Right atrium auricular region (tissue), 2 donors: ENCODE measurements at regions not wholly inside any gene's neighbourhood (a gene's known extent, or its start where the extent isn't known, plus 50 kb on each side); places are given as distances from the start of the nearest gene placed in this dataset.

ENCODE experiments used
- DNase-seq: peaks from one replicate; pipeline ENCODE4 v3.0.0-alpha.2; 2019; ENCODE audit warnings: low spot score
- H3K27ac ChIP-seq, 2 donors: fragments of 200-600 bp; sonication (generic); 1 replicate in 1 of 2; 2 replicates in 1 of 2; pipeline ENCODE4 v1.5.1; 2016 to 2019
- H3K27me3 ChIP-seq, 2 donors: fragments of 200-600 bp; sonication (generic); one replicate each; pipeline versions ENCODE4 v1.5.1 to v1.6.0; 2017 to 2019
- H3K36me3 ChIP-seq: fragments of 200-600 bp; sonication (generic); one replicate; pipeline ENCODE4 v1.5.1; 2016
- H3K4me1 ChIP-seq, 2 donors: fragments of 200-600 bp; sonication (generic); one replicate each; pipeline versions ENCODE4 v1.5.1 to v1.6.0; 2017 to 2019
- H3K4me3 ChIP-seq, 2 donors: fragments of 200-600 bp; sonication (generic); 1 replicate in 1 of 2; 2 replicates in 1 of 2; pipeline ENCODE4 v1.5.1; 2017 to 2019; ENCODE audit warnings: mild to moderate bottlenecking in 1 of 2, moderate library complexity in 1 of 2
- H3K9me3 ChIP-seq, 2 donors: fragments of 200-600 bp; sonication (generic); one replicate each; pipeline ENCODE4 v1.5.1; 2019
- CTCF ChIP-seq, 2 donors: fragments of 200-600 bp; sonication (generic); IDR thresholded peaks; one replicate each; pipeline ENCODE4 v1.5.1; 2019; ENCODE audit warnings: antibody characterized with exemption in 2 of 2

- no peak overlapping the region for H3K4me3 ChIP-seq
- DNase-seq, result no peak
- H3K36me3 ChIP-seq, result no peaks in the 10 kb centered on the region
- no peaks in the 10 kb centered on the region for H3K27me3 ChIP-seq
- H3K4me1 ChIP-seq, result peaks cover 0 to 53% of the 10 kb centered on the region in 2 donors
- H3K9me3 ChIP-seq, result no peaks in the 10 kb centered on the region
- no peak for TF ChIP-seq CTCF (IDR thresholded peaks at IDR 0.05)
- H3K27ac ChIP-seq, result no peak overlapping the region
Observed at GRCh38 chr2:37869771-37870170, 55.3 kb upstream of the RMDN2 start.

GRCh38 chr2:37870829-37871228 is 54.3 kb upstream of the RMDN2 start:
- Histone ChIP-seq H3K27me3 (no peaks in the 10 kb centered on the region), H3K4me3 (no peak overlapping the region), H3K36me3 (no peaks in the 10 kb centered on the region), H3K27ac (no peak overlapping the region), H3K9me3 (no peaks in the 10 kb centered on the region), H3K4me1 (peaks cover 0 to 57% of the 10 kb centered on the region in 2 donors)
- DNase-seq, result no peak
- no peak for TF ChIP-seq CTCF (IDR thresholded peaks at IDR 0.05)

GRCh38 chr2:37871456-37872191 is 53.5 kb upstream of the RMDN2 start:
- peak overlapping the region in 1 of 2 donors; percentile 63 for H3K27ac ChIP-seq
- H3K4me3 ChIP-seq, result no peak overlapping the region
- H3K9me3 ChIP-seq, result no peaks in the 10 kb centered on the region
- H3K27me3 ChIP-seq, result no peaks in the 10 kb centered on the region
- H3K4me1 ChIP-seq, result peaks cover 0 to 56% of the 10 kb centered on the region in 2 donors
- no peak for DNase-seq
- H3K36me3 ChIP-seq, result no peaks in the 10 kb centered on the region
- TF ChIP-seq CTCF (IDR thresholded peaks at IDR 0.05), result no peak

- TF ChIP-seq CTCF (IDR thresholded peaks at IDR 0.05), result no peak
- Histone ChIP-seq H3K9me3 (no peaks in the 10 kb centered on the region), H3K36me3 (no peaks in the 10 kb centered on the region), H3K27me3 (no peaks in the 10 kb centered on the region), H3K4me1 (peaks cover 0 to 54% of the 10 kb centered on the region in 2 donors), H3K4me3 (no peak overlapping the region), H3K27ac (peak overlapping the region in 1 of 2 donors; percentile 63)
- DNase-seq, result no peak
Observed at GRCh38 chr2:37872192-37872750, 52.8 kb upstream of the RMDN2 start.

GRCh38 chr2:37873229-37873628 is 51.9 kb upstream of the RMDN2 start:
- H3K9me3 ChIP-seq, result no peaks in the 10 kb centered on the region
- no peaks in the 10 kb centered on the region for H3K36me3 ChIP-seq
- TF ChIP-seq CTCF (IDR thresholded peaks at IDR 0.05), result no peak
- peak overlapping the region in 1 of 2 donors; percentile 38 for H3K27ac ChIP-seq
- H3K4me1 ChIP-seq, result peaks cover 0 to 53% of the 10 kb centered on the region in 2 donors
- no peak for DNase-seq
- H3K27me3 ChIP-seq, result no peaks in the 10 kb centered on the region
- no peak overlapping the region for H3K4me3 ChIP-seq
